ENCODE measurements at regions not wholly inside any gene's neighbourhood (a gene's known extent, or its start where the extent isn't known, plus 50 kb on each side); places are given as distances from the start of the nearest gene placed in this dataset.

GRCh38 chr18:55768255-55768654 lies 180.3 kb upstream of the TCF4 start:
- no peaks in the 10 kb centered on the region for H3K36me3 ChIP-seq (ENCODE audit: control insufficient read depth, insufficient read depth, low read length)
- H3K9ac ChIP-seq (ENCODE audit: low read length), result no peak overlapping the region
- no peaks in the 10 kb centered on the region for H3K27me3 ChIP-seq (ENCODE audit: control insufficient read depth, insufficient read depth, low read length)
- no peaks in the 10 kb centered on the region for H3K4me1 ChIP-seq (ENCODE audit: control insufficient read depth, insufficient read depth, low read length)
- H3K4me3 ChIP-seq (ENCODE audit: low read length), result no peak overlapping the region
- H3K27ac ChIP-seq (ENCODE audit: low read depth, low read length), result no peak overlapping the region

- Histone ChIP-seq H3K4me3 (ENCODE audit: low read length) (no peak overlapping the region), H3K4me1 (ENCODE audit: control insufficient read depth, insufficient read depth, low read length) (no peaks in the 10 kb centered on the region), H3K9ac (ENCODE audit: low read length) (no peak overlapping the region), H3K27ac (ENCODE audit: low read depth, low read length) (no peak overlapping the region), H3K27me3 (ENCODE audit: control insufficient read depth, insufficient read depth, low read length) (no peaks in the 10 kb centered on the region), H3K36me3 (ENCODE audit: control insufficient read depth, insufficient read depth, low read length) (no peaks in the 10 kb centered on the region)
Measured at GRCh38 chr18:55764386-55764785, 176.4 kb upstream of the TCF4 start.

- H3K36me3 ChIP-seq (ENCODE audit: control insufficient read depth, insufficient read depth, low read length), result no peaks in the 10 kb centered on the region
- no peak overlapping the region for H3K27ac ChIP-seq (ENCODE audit: low read depth, low read length)
- no peak overlapping the region for H3K4me3 ChIP-seq (ENCODE audit: low read length)
- H3K27me3 ChIP-seq (ENCODE audit: control insufficient read depth, insufficient read depth, low read length), result no peaks in the 10 kb centered on the region
- H3K4me1 ChIP-seq (ENCODE audit: control insufficient read depth, insufficient read depth, low read length), result no peaks in the 10 kb centered on the region
- H3K9ac ChIP-seq (ENCODE audit: low read length), result no peak overlapping the region
Measured at GRCh38 chr18:55763805-55764204, 175.8 kb upstream of the TCF4 start.

- Histone ChIP-seq H3K4me1 (ENCODE audit: control insufficient read depth, insufficient read depth, low read length) (no peaks in the 10 kb centered on the region), H3K27ac (ENCODE audit: low read depth, low read length) (no peak overlapping the region), H3K4me3 (ENCODE audit: low read length) (no peak overlapping the region), H3K36me3 (ENCODE audit: control insufficient read depth, insufficient read depth, low read length) (no peaks in the 10 kb centered on the region), H3K9ac (ENCODE audit: low read length) (no peak overlapping the region), H3K27me3 (ENCODE audit: control insufficient read depth, insufficient read depth, low read length) (no peaks in the 10 kb centered on the region)
Measured at GRCh38 chr18:55763298-55763697, 175.3 kb upstream of the TCF4 start.

- no peak overlapping the region for H3K27ac ChIP-seq (ENCODE audit: low read depth, low read length)
- no peak overlapping the region for H3K9ac ChIP-seq (ENCODE audit: low read length)
- no peaks in the 10 kb centered on the region for H3K4me1 ChIP-seq (ENCODE audit: control insufficient read depth, insufficient read depth, low read length)
- no peak overlapping the region for H3K4me3 ChIP-seq (ENCODE audit: low read length)
- no peaks in the 10 kb centered on the region for H3K36me3 ChIP-seq (ENCODE audit: control insufficient read depth, insufficient read depth, low read length)
- H3K27me3 ChIP-seq (ENCODE audit: control insufficient read depth, insufficient read depth, low read length), result no peaks in the 10 kb centered on the region
Measured at GRCh38 chr18:55762424-55762823, 174.4 kb upstream of the TCF4 start.

- Histone ChIP-seq H3K4me1 (ENCODE audit: control insufficient read depth, insufficient read depth, low read length) (no peaks in the 10 kb centered on the region), H3K27me3 (ENCODE audit: control insufficient read depth, insufficient read depth, low read length) (no peaks in the 10 kb centered on the region), H3K4me3 (ENCODE audit: low read length) (no peak overlapping the region), H3K36me3 (ENCODE audit: control insufficient read depth, insufficient read depth, low read length) (no peaks in the 10 kb centered on the region), H3K9ac (ENCODE audit: low read length) (no peak overlapping the region), H3K27ac (ENCODE audit: low read depth, low read length) (no peak overlapping the region)
Measured at GRCh38 chr18:55753643-55754263, 165.8 kb upstream of the TCF4 start.

GRCh38 chr18:55751476-55751875 lies 163.5 kb upstream of the TCF4 start:
- no peaks in the 10 kb centered on the region for H3K36me3 ChIP-seq (ENCODE audit: control insufficient read depth, insufficient read depth, low read length)
- H3K4me3 ChIP-seq (ENCODE audit: low read length), result no peak overlapping the region
- H3K27me3 ChIP-seq (ENCODE audit: control insufficient read depth, insufficient read depth, low read length), result no peaks in the 10 kb centered on the region
- H3K9ac ChIP-seq (ENCODE audit: low read length), result no peak overlapping the region
- H3K27ac ChIP-seq (ENCODE audit: low read depth, low read length), result no peak overlapping the region
- H3K4me1 ChIP-seq (ENCODE audit: control insufficient read depth, insufficient read depth, low read length), result no peaks in the 10 kb centered on the region

- no peak overlapping the region for H3K27ac ChIP-seq (ENCODE audit: low read depth, low read length)
- no peaks in the 10 kb centered on the region for H3K27me3 ChIP-seq (ENCODE audit: control insufficient read depth, insufficient read depth, low read length)
- H3K9ac ChIP-seq (ENCODE audit: low read length), result no peak overlapping the region
- no peaks in the 10 kb centered on the region for H3K4me1 ChIP-seq (ENCODE audit: control insufficient read depth, insufficient read depth, low read length)
- H3K4me3 ChIP-seq (ENCODE audit: low read length), result no peak overlapping the region
- H3K36me3 ChIP-seq (ENCODE audit: control insufficient read depth, insufficient read depth, low read length), result no peaks in the 10 kb centered on the region
Measured at GRCh38 chr18:55748227-55748738, 160.3 kb upstream of the TCF4 start.

GRCh38 chr18:55744206-55744605 lies 156.2 kb upstream of the TCF4 start:
- Histone ChIP-seq H3K27ac (ENCODE audit: low read depth, low read length) (no peak overlapping the region), H3K4me3 (ENCODE audit: low read length) (no peak overlapping the region)

GRCh38 chr18:55743736-55744135 lies 155.7 kb upstream of the TCF4 start:
- Histone ChIP-seq H3K36me3 (ENCODE audit: control insufficient read depth, insufficient read depth, low read length) (no peaks in the 10 kb centered on the region), H3K4me3 (ENCODE audit: low read length) (no peak overlapping the region), H3K27me3 (ENCODE audit: control insufficient read depth, insufficient read depth, low read length) (no peaks in the 10 kb centered on the region), H3K9ac (ENCODE audit: low read length) (no peak overlapping the region), H3K27ac (ENCODE audit: low read depth, low read length) (no peak overlapping the region), H3K4me1 (ENCODE audit: control insufficient read depth, insufficient read depth, low read length) (no peaks in the 10 kb centered on the region)

More at GRCh38 chr18:55744206-55744605, 156.2 kb upstream of the TCF4 start:
- no peak overlapping the region for H3K9ac ChIP-seq (ENCODE audit: low read length)
- H3K4me1 ChIP-seq (ENCODE audit: control insufficient read depth, insufficient read depth, low read length), result no peaks in the 10 kb centered on the region
- H3K36me3 ChIP-seq (ENCODE audit: control insufficient read depth, insufficient read depth, low read length), result no peaks in the 10 kb centered on the region
- H3K27me3 ChIP-seq (ENCODE audit: control insufficient read depth, insufficient read depth, low read length), result no peaks in the 10 kb centered on the region

GRCh38 chr18:55743133-55743532 lies 155.1 kb upstream of the TCF4 start:
- no peaks in the 10 kb centered on the region for H3K27me3 ChIP-seq (ENCODE audit: control insufficient read depth, insufficient read depth, low read length)
- no peaks in the 10 kb centered on the region for H3K36me3 ChIP-seq (ENCODE audit: control insufficient read depth, insufficient read depth, low read length)
- no peaks in the 10 kb centered on the region for H3K4me1 ChIP-seq (ENCODE audit: control insufficient read depth, insufficient read depth, low read length)
- no peak overlapping the region for H3K4me3 ChIP-seq (ENCODE audit: low read length)
- no peak overlapping the region for H3K9ac ChIP-seq (ENCODE audit: low read length)
- no peak overlapping the region for H3K27ac ChIP-seq (ENCODE audit: low read depth, low read length)

- H3K27me3 ChIP-seq (ENCODE audit: control insufficient read depth, insufficient read depth, low read length), result no peaks in the 10 kb centered on the region
- H3K27ac ChIP-seq (ENCODE audit: low read depth, low read length), result no peak overlapping the region
- H3K4me1 ChIP-seq (ENCODE audit: control insufficient read depth, insufficient read depth, low read length), result no peaks in the 10 kb centered on the region
- no peaks in the 10 kb centered on the region for H3K36me3 ChIP-seq (ENCODE audit: control insufficient read depth, insufficient read depth, low read length)
- H3K4me3 ChIP-seq (ENCODE audit: low read length), result no peak overlapping the region
- H3K9ac ChIP-seq (ENCODE audit: low read length), result no peak overlapping the region
Measured at GRCh38 chr18:55739488-55739887, 151.5 kb upstream of the TCF4 start.

- no peaks in the 10 kb centered on the region for H3K36me3 ChIP-seq (ENCODE audit: control insufficient read depth, insufficient read depth, low read length)
- no peak overlapping the region for H3K9ac ChIP-seq (ENCODE audit: low read length)
- H3K27me3 ChIP-seq (ENCODE audit: control insufficient read depth, insufficient read depth, low read length), result no peaks in the 10 kb centered on the region
- no peaks in the 10 kb centered on the region for H3K4me1 ChIP-seq (ENCODE audit: control insufficient read depth, insufficient read depth, low read length)
- no peak overlapping the region for H3K4me3 ChIP-seq (ENCODE audit: low read length)
- no peak overlapping the region for H3K27ac ChIP-seq (ENCODE audit: low read depth, low read length)
Measured at GRCh38 chr18:55738483-55739114, 150.6 kb upstream of the TCF4 start.

Data from rectal smooth muscle tissue (tissue), 1 donor.